K562 (cell line): ENCODE measurements at regions not wholly inside any gene's neighbourhood (a gene's known extent, or its start where the extent isn't known, plus 50 kb on each side); places are given as distances from the start of the nearest gene placed in this dataset.

Experiments used
- ATAC-seq: fragments of 200-7000 bp; cut with Tn5 transposase; 3 replicates; pipeline ENCODE4 v1.9.1; 2020; ENCODE audit warnings: moderate library complexity
- BruUV-seq: library from RNA; stranded (reverse); fragments of 400-500 nt; replicated peaks from 2 replicates; lab custom pipeline; 2021; lab: Mats Ljungman, UMichigan
- CTCF ChIA-PET: fragments of 300-600 bp; formaldehyde crosslinking; extraction: SDS; loops from one replicate; lab custom pipeline; 2021; ENCODE audit warnings: low intra/inter-chr PET ratio; lab: Yijun Ruan, JAX
- POLR2A ChIA-PET: fragments of 300-600, 350-650 bp; sonication (Branson Sonifier 250); formaldehyde crosslinking; extraction: SDS; loops from one replicate; lab custom pipeline; 2021; ENCODE audit warnings: antibody characterized with exemption, inconsistent platforms; lab: Yijun Ruan, JAX
- DNase-seq, 4 experiments: peaks; one replicate each; pipeline versions ENCODE4 v3.0.0 to v3.0.0-alpha.2; 2011 to 2018; ENCODE audit warnings: low spot score in 3 of 4, mixed read lengths in 3 of 4; ENCODE audit errors: extremely low read depth in 1 of 4
- FAIRE-seq: peaks from 2 replicates; lab custom pipeline; 2011; peaks lifted over from hg19 to GRCh38; lab: Jason Lieb, UNC
- H2AFZ ChIP-seq: 2 replicates; pipeline ENCODE4 v1.6.0; 2011; ENCODE audit warnings: low read depth, low read length, control low read depth, inconsistent platforms
- H3K27ac ChIP-seq: fragments of 200-600 bp; 3 replicates; pipeline ENCODE4 v1.8.0; 2011; ENCODE audit warnings: low read depth, mild to moderate bottlenecking, control low read depth, inconsistent platforms, low read length, moderate library complexity, mixed read lengths; ENCODE audit errors: extremely low read depth
- H3K27me3 ChIP-seq, 2 experiments: fragments of 300-600 bp in 1 of 2; 2 replicates in 1 of 2; 3 replicates in 1 of 2; pipeline versions ENCODE4 v1.6.0 to v1.8.0; 2011; ENCODE audit warnings: inconsistent platforms in 2 of 2, low read length in 2 of 2, mild to moderate bottlenecking in 1 of 2, mixed read lengths in 1 of 2, moderate library complexity in 1 of 2; ENCODE audit not compliant: control insufficient read depth in 2 of 2, insufficient read depth in 2 of 2
- H3K36me3 ChIP-seq: fragments of 300-600 bp; 3 replicates; pipeline ENCODE4 v1.8.0; 2011; ENCODE audit warnings: mild to moderate bottlenecking, low read length, inconsistent platforms; ENCODE audit not compliant: control insufficient read depth, insufficient read depth
- H3K4me1 ChIP-seq, 2 experiments: fragments of 200-600 bp in 1 of 2; replicated peaks in 1 of 2; 2 replicates in 1 of 2; 3 replicates in 1 of 2; pipeline versions ENCODE4 v1.5.1 to v1.8.0; 2011; ENCODE audit warnings: inconsistent platforms in 2 of 2, low read length in 2 of 2, mild to moderate bottlenecking in 1 of 2, mixed read lengths in 1 of 2, moderate library complexity in 1 of 2; ENCODE audit not compliant: control insufficient read depth in 2 of 2, insufficient read depth in 2 of 2
- H3K4me2 ChIP-seq: 2 replicates; pipeline ENCODE4 v1.6.1; 2011; ENCODE audit warnings: low read length, control low read depth, inconsistent platforms, mixed read lengths; ENCODE audit not compliant: insufficient read depth
- H3K4me3 ChIP-seq: fragments of 200-600 bp; sonication (generic), shearing (Covaris generic); 2 replicates; pipeline ENCODE4 v1.5.1; 2016; ENCODE audit warnings: control low read depth, inconsistent platforms
- H3K79me2 ChIP-seq: fragments of 200-600 bp; 3 replicates; pipeline ENCODE4 v1.8.0; 2011; ENCODE audit warnings: low read length, inconsistent platforms; ENCODE audit not compliant: control insufficient read depth, insufficient read depth
- H3K9ac ChIP-seq, 2 experiments: 2 replicates each; pipeline versions ENCODE4 v1.6.0 to v1.6.1; 2011; ENCODE audit warnings: low read depth in 2 of 2, low read length in 2 of 2, control low read depth in 1 of 2, inconsistent platforms in 1 of 2, mild to moderate bottlenecking in 1 of 2, mixed read lengths in 1 of 2; ENCODE audit not compliant: insufficient read depth in 1 of 2
- H3K9me1 ChIP-seq: one replicate; pipeline ENCODE4 v1.6.0; 2011; ENCODE audit warnings: inconsistent platforms, mild to moderate bottlenecking, low read length, moderate library complexity; ENCODE audit not compliant: control insufficient read depth, insufficient read depth
- H3K9me3 ChIP-seq: replicated peaks from 2 replicates; pipeline ENCODE4 v1.5.1; 2011; ENCODE audit warnings: low read depth, low read length, inconsistent platforms; ENCODE audit not compliant: control insufficient read depth, insufficient read depth
- H4K20me1 ChIP-seq: replicated peaks from 2 replicates; pipeline ENCODE4 v1.6.1; 2011; ENCODE audit warnings: low read length, inconsistent platforms, mixed read lengths; ENCODE audit not compliant: control insufficient read depth, insufficient read depth
- CCNT2 ChIP-seq: IDR thresholded peaks from 2 replicates; pipeline ENCODE4 v1.6.1; 2011; ENCODE audit warnings: borderline replicate concordance, low read depth, mild to moderate bottlenecking, moderate library complexity, mixed read lengths, low read length; ENCODE audit not compliant: insufficient read length; ENCODE audit errors: extremely low read depth
- MIER1 ChIP-seq: fragments of 450-650 bp; IDR thresholded peaks from 2 replicates; pipeline ENCODE4 v1.6.1; 2016; ENCODE audit warnings: antibody characterized with exemption, mild to moderate bottlenecking, low read depth
- PPARD ChIP-seq: fragments of 250-450 bp; sonication (Bioruptor Pico); IDR thresholded peaks from 2 replicates; pipeline ENCODE4 v1.8.0; 2022; ENCODE audit warnings: inconsistent platforms, mild to moderate bottlenecking, moderate library complexity
- ZNF224 ChIP-seq: sonication (generic); formaldehyde crosslinking; IDR thresholded peaks from 2 replicates; pipeline ENCODE4 v1.8.0; 2022; ENCODE audit warnings: mild to moderate bottlenecking, missing genetic modification reagents
- ZNF282 ChIP-seq: sonication (generic); formaldehyde crosslinking; IDR thresholded peaks from 2 replicates; pipeline ENCODE4 v1.8.1; 2023; ENCODE audit warnings: missing genetic modification reagents
- ZNF699 ChIP-seq: fragments of 250-450 bp; sonication (Bioruptor Pico); IDR thresholded peaks from 2 replicates; pipeline ENCODE4 v1.8.0; 2021; ENCODE audit warnings: mild to moderate bottlenecking, moderate library complexity; ENCODE audit not compliant: insufficient replicate concordance
- WGBS: fragments of 100-300 bp; shearing (Covaris generic); methylation state at CpG from one replicate; pipeline ENCODE4 v1.1.6; 2016; ENCODE audit warnings: low coverage, mixed read lengths; ENCODE audit not compliant: insufficient coverage; ENCODE audit errors: missing lambda C conversion rate; 5-methylcytosine and 5-hydroxymethylcytosine counted together
- in situ Hi-C: fragments of 300-500 bp; cut with MboI; formaldehyde crosslinking; loops from 4 replicates; pipeline ENCODE4 v1.15.0; 2018; ENCODE audit warnings: inconsistent platforms, mixed read lengths
- intact Hi-C: fragments of 100-400 bp; cut with micrococcal nuclease; formaldehyde crosslinking; loops from 2 replicates; pipeline ENCODE4 v1.14.2; 2022
- TF ChIP-seq, protein P1 (sequence below): sonication (generic); formaldehyde crosslinking; IDR thresholded peaks from 2 replicates; pipeline ENCODE4 v1.8.1; 2023; ENCODE audit warnings: mild to moderate bottlenecking, missing genetic modification reagents
- TF ChIP-seq, protein P2 (sequence below): fragments of 250-450 bp; sonication (Bioruptor Pico); IDR thresholded peaks from 2 replicates; pipeline ENCODE4 v1.9.0; 2021; ENCODE audit warnings: mild to moderate bottlenecking
- TF ChIP-seq, protein P3 (sequence below): sonication (generic); formaldehyde crosslinking; IDR thresholded peaks from 2 replicates; pipeline ENCODE4 v1.8.1; 2022; ENCODE audit warnings: missing genetic modification reagents
- TF ChIP-seq, protein P4 (sequence below): fragments of 450-650 bp; IDR thresholded peaks from 2 replicates; pipeline ENCODE4 v1.6.1; 2018; ENCODE audit warnings: mild to moderate bottlenecking, low read depth; ENCODE audit not compliant: partially characterized antibody
- TF ChIP-seq, protein P5 (sequence below): fragments of 250-450 bp; sonication (Bioruptor Pico); IDR thresholded peaks from 2 replicates; pipeline ENCODE4 v1.4.0; 2020

DNA sequence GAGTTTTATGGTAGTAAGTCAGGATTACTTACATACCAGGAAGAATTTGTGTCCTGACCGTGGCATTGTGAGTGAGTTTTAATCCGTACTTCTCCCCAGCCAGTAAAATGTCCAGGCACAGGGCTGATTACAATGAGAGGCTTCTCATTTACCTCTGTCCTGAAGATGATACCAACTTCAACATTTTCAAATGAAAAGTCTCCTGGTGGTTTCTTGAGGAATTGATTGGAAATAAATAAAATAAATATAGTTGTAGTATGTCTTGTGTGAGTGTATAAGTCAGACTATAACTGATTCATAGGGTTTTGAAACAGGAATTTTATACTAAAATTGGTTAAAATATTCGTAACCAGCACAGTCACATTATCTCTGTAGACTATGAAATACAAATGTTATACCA is 382.5 kb downstream of the ETS1 start:
- DNase-seq (no peak), FAIRE-seq (no peak), ATAC-seq (no peak)
- H2AFZ ChIP-seq = no peak overlapping the region
- no peak overlapping the region for H3K4me2 ChIP-seq
- in situ Hi-C loops (no loop called here), intact Hi-C loops (no loop called here)
- H3K27ac ChIP-seq = no peak overlapping the region
- no peaks in the 10 kb centered on the region for H3K27me3 ChIP-seq
- ChIA-PET CTCF (no interaction called here), POLR2A (no interaction called here)
- no peaks in the 10 kb centered on the region for H3K4me1 ChIP-seq
- no peak overlapping the region for H3K4me3 ChIP-seq
- no peaks in the 10 kb centered on the region for H3K9me3 ChIP-seq
- 0% methylated on average over 3 of the region's 3 CpGs for WGBS
- H3K9ac ChIP-seq = no peak overlapping the region
- H3K79me2 ChIP-seq = no peaks in the 10 kb centered on the region
- H3K36me3 ChIP-seq = no peaks in the 10 kb centered on the region
- no peaks in the 10 kb centered on the region for H3K9me1 ChIP-seq
- H4K20me1 ChIP-seq = no peaks in the 10 kb centered on the region
- BruUV-seq = no TSS peak
- no peak for TF ChIP-seq MIER1
- TF ChIP-seq CCNT2 = no peak
- TF ChIP-seq, protein P1, sequence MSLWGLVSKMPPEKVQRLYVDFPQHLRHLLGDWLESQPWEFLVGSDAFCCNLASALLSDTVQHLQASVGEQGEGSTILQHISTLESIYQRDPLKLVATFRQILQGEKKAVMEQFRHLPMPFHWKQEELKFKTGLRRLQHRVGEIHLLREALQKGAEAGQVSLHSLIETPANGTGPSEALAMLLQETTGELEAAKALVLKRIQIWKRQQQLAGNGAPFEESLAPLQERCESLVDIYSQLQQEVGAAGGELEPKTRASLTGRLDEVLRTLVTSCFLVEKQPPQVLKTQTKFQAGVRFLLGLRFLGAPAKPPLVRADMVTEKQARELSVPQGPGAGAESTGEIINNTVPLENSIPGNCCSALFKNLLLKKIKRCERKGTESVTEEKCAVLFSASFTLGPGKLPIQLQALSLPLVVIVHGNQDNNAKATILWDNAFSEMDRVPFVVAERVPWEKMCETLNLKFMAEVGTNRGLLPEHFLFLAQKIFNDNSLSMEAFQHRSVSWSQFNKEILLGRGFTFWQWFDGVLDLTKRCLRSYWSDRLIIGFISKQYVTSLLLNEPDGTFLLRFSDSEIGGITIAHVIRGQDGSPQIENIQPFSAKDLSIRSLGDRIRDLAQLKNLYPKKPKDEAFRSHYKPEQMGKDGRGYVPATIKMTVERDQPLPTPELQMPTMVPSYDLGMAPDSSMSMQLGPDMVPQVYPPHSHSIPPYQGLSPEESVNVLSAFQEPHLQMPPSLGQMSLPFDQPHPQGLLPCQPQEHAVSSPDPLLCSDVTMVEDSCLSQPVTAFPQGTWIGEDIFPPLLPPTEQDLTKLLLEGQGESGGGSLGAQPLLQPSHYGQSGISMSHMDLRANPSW (CRISPR knock-in tag) = no peak
- TF ChIP-seq, protein P2, sequence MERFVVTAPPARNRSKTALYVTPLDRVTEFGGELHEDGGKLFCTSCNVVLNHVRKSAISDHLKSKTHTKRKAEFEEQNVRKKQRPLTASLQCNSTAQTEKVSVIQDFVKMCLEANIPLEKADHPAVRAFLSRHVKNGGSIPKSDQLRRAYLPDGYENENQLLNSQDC (CRISPR knock-in tag) = no peak
- TF ChIP-seq, protein P3, sequence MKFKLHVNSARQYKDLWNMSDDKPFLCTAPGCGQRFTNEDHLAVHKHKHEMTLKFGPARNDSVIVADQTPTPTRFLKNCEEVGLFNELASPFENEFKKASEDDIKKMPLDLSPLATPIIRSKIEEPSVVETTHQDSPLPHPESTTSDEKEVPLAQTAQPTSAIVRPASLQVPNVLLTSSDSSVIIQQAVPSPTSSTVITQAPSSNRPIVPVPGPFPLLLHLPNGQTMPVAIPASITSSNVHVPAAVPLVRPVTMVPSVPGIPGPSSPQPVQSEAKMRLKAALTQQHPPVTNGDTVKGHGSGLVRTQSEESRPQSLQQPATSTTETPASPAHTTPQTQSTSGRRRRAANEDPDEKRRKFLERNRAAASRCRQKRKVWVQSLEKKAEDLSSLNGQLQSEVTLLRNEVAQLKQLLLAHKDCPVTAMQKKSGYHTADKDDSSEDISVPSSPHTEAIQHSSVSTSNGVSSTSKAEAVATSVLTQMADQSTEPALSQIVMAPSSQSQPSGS = no peak
- no peak for TF ChIP-seq ZNF224 (CRISPR knock-in tag)
- TF ChIP-seq PPARD = no peak
- TF ChIP-seq, protein P4, sequence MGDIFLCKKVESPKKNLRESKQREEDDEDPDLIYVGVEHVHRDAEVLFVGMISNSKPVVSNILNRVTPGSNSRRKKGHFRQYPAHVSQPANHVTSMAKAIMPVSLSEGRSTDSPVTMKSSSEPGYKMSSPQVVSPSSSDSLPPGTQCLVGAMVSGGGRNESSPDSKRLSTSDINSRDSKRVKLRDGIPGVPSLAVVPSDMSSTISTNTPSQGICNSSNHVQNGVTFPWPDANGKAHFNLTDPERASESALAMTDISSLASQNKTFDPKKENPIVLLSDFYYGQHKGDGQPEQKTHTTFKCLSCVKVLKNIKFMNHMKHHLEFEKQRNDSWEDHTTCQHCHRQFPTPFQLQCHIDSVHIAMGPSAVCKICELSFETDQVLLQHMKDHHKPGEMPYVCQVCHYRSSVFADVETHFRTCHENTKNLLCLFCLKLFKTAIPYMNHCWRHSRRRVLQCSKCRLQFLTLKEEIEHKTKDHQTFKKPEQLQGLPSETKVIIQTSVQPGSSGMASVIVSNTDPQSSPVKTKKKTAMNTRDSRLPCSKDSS = no peak
- no peak for TF ChIP-seq ZNF282 (CRISPR knock-in tag)
- TF ChIP-seq, protein P5, sequence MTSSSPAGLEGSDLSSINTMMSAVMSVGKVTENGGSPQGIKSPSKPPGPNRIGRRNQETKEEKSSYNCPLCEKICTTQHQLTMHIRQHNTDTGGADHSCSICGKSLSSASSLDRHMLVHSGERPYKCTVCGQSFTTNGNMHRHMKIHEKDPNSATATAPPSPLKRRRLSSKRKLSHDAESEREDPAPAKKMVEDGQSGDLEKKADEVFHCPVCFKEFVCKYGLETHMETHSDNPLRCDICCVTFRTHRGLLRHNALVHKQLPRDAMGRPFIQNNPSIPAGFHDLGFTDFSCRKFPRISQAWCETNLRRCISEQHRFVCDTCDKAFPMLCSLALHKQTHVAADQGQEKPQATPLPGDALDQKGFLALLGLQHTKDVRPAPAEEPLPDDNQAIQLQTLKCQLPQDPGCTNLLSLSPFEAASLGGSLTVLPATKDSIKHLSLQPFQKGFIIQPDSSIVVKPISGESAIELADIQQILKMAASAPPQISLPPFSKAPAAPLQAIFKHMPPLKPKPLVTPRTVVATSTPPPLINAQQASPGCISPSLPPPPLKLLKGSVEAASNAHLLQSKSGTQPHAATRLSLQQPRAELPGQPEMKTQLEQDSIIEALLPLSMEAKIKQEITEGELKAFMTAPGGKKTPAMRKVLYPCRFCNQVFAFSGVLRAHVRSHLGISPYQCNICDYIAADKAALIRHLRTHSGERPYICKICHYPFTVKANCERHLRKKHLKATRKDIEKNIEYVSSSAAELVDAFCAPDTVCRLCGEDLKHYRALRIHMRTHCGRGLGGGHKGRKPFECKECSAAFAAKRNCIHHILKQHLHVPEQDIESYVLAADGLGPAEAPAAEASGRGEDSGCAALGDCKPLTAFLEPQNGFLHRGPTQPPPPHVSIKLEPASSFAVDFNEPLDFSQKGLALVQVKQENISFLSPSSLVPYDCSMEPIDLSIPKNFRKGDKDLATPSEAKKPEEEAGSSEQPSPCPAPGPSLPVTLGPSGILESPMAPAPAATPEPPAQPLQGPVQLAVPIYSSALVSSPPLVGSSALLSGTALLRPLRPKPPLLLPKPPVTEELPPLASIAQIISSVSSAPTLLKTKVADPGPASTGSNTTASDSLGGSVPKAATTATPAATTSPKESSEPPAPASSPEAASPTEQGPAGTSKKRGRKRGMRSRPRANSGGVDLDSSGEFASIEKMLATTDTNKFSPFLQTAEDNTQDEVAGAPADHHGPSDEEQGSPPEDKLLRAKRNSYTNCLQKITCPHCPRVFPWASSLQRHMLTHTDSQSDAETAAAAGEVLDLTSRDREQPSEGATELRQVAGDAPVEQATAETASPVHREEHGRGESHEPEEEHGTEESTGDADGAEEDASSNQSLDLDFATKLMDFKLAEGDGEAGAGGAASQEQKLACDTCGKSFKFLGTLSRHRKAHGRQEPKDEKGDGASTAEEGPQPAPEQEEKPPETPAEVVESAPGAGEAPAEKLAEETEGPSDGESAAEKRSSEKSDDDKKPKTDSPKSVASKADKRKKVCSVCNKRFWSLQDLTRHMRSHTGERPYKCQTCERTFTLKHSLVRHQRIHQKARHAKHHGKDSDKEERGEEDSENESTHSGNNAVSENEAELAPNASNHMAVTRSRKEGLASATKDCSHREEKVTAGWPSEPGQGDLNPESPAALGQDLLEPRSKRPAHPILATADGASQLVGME (CRISPR knock-in tag) = no peak
- TF ChIP-seq ZNF699 (CRISPR knock-in tag) = no peak
